MM.1S (cell line): ENCODE measurements at regions not wholly inside any gene's neighbourhood (a gene's known extent, or its start where the extent isn't known, plus 50 kb on each side); places are given as distances from the start of the nearest gene placed in this dataset.

Experiments
- DNase-seq: peaks from one replicate; pipeline ENCODE4 v3.0.0-alpha.2; 2015
- H2AFZ ChIP-seq: fragments of 300-600 bp; sonication (generic); 2 replicates; pipeline ENCODE4 v1.6.0; 2016; ENCODE audit warnings: antibody characterized with exemption, low read length
- H3F3A ChIP-seq: fragments of 300-600 bp; sonication (generic); 2 replicates; pipeline ENCODE4 v1.6.1; 2016; ENCODE audit warnings: mild to moderate bottlenecking, antibody characterized with exemption, low read length, moderate library complexity, mixed read lengths; ENCODE audit not compliant: insufficient read depth
- H3K27ac ChIP-seq: fragments of 300-600 bp; sonication (generic); 2 replicates; pipeline ENCODE4 v1.5.1; 2016; ENCODE audit warnings: mild to moderate bottlenecking, low read length
- H3K27me3 ChIP-seq: fragments of 300-600 bp; sonication (generic); replicated peaks from 2 replicates; pipeline ENCODE4 v1.6.0; 2016; ENCODE audit warnings: low read length; ENCODE audit not compliant: insufficient read depth
- H3K36me3 ChIP-seq: fragments of 300-600 bp; sonication (generic); replicated peaks from 2 replicates; pipeline ENCODE4 v1.6.1; 2016; ENCODE audit warnings: mild to moderate bottlenecking, low read length, mixed read lengths; ENCODE audit not compliant: insufficient read depth
- H3K4me1 ChIP-seq: fragments of 300-600 bp; sonication (generic); 2 replicates; pipeline ENCODE4 v1.6.1; 2016; ENCODE audit warnings: low read length, mixed read lengths
- H3K4me2 ChIP-seq: fragments of 300-600 bp; sonication (generic); 2 replicates; pipeline ENCODE4 v1.6.0; 2016; ENCODE audit warnings: low read depth, low read length
- H3K4me3 ChIP-seq: fragments of 300-600 bp; sonication (generic); 2 replicates; pipeline ENCODE4 v1.5.1; 2016; ENCODE audit warnings: low read length, mixed read lengths
- H3K79me2 ChIP-seq: fragments of 300-600 bp; sonication (generic); 2 replicates; pipeline ENCODE4 v1.6.1; 2016; ENCODE audit warnings: mixed run types, low read length, mixed read lengths
- H3K9ac ChIP-seq: fragments of 300-600 bp; sonication (generic); 2 replicates; pipeline ENCODE4 v1.6.1; 2016; ENCODE audit warnings: low read length, mixed read lengths
- H3K9me2 ChIP-seq: fragments of 300-600 bp; sonication (generic); replicated peaks from 2 replicates; pipeline ENCODE4 v1.6.1; 2016; ENCODE audit warnings: mild to moderate bottlenecking, low read length, mixed read lengths; ENCODE audit not compliant: insufficient read depth
- H3K9me3 ChIP-seq: fragments of 300-600 bp; sonication (generic); replicated peaks from 2 replicates; pipeline ENCODE4 v1.6.1; 2016; ENCODE audit warnings: mild to moderate bottlenecking, low read length, mixed read lengths; ENCODE audit not compliant: insufficient read depth
- H4K20me1 ChIP-seq: fragments of 300-600 bp; sonication (generic); 2 replicates; pipeline ENCODE4 v1.6.1; 2016; ENCODE audit warnings: mild to moderate bottlenecking, low read length, moderate library complexity, mixed read lengths; ENCODE audit not compliant: insufficient read depth
- CTCF ChIP-seq: fragments of 300-600 bp; sonication (generic); IDR thresholded peaks from 2 replicates; pipeline ENCODE4 v1.5.1; 2016; ENCODE audit warnings: antibody characterized with exemption, low read length, mixed read lengths
- EZH2 ChIP-seq: fragments of 300-600 bp; sonication (generic); optimal IDR thresholded peaks from 2 replicates; pipeline ENCODE3; 2017; ENCODE audit warnings: low read depth, mild to moderate bottlenecking, antibody characterized with exemption, low read length, mixed read lengths
- EZH2phosphoT487 ChIP-seq: fragments of 300-600 bp; sonication (generic); IDR thresholded peaks from 2 replicates; pipeline ENCODE4 v1.6.1; 2018; ENCODE audit warnings: antibody characterized with exemption, low read length

- Histone ChIP-seq H3K4me1 (no peaks in the 10 kb centered on the region), H2AFZ (no peak overlapping the region), H4K20me1 (no peaks in the 10 kb centered on the region; the same call in 1 of the 2 replicates), H3K27me3 (no peaks in the 10 kb centered on the region), H3K9me3 (no peaks in the 10 kb centered on the region), H3K36me3 (no peaks in the 10 kb centered on the region), H3K9me2 (no peaks in the 10 kb centered on the region), H3F3A (no peaks in the 10 kb centered on the region), H3K9ac (no peak overlapping the region), H3K4me2 (no peak overlapping the region), H3K4me3 (no peak overlapping the region), H3K79me2 (no peaks in the 10 kb centered on the region), H3K27ac (no peak overlapping the region)
- DNase-seq: no peak
- no peak for TF ChIP-seq CTCF
- TF ChIP-seq EZH2phosphoT487: no peak
- no peak for TF ChIP-seq EZH2
These were observed 218.2 kb upstream of the NAALADL2 start for GRCh38 chr3:174640932-174641331.

- Histone ChIP-seq H3K4me1 (no peaks in the 10 kb centered on the region), H3K4me3 (no peak overlapping the region), H3K27ac (no peak overlapping the region), H3K79me2 (no peaks in the 10 kb centered on the region), H3K9ac (no peak overlapping the region), H3K9me3 (no peaks in the 10 kb centered on the region), H3K4me2 (no peak overlapping the region), H4K20me1 (no peaks in the 10 kb centered on the region), H2AFZ (no peak overlapping the region), H3K36me3 (no peaks in the 10 kb centered on the region), H3K27me3 (no peaks in the 10 kb centered on the region), H3F3A (no peaks in the 10 kb centered on the region), H3K9me2 (no peaks in the 10 kb centered on the region)
- TF ChIP-seq EZH2phosphoT487: no peak
- DNase-seq: no peak
These were observed 214.8 kb upstream of the NAALADL2 start for GRCh38 chr3:174644287-174644686.

GRCh38 chr3:174651951-174652350, 207.2 kb upstream of the NAALADL2 start:
- H3K27me3 ChIP-seq: no peaks in the 10 kb centered on the region
- no peak overlapping the region for H3K9ac ChIP-seq
- H3K9me2 ChIP-seq: no peaks in the 10 kb centered on the region
- H3K9me3 ChIP-seq: no peaks in the 10 kb centered on the region
- no peaks in the 10 kb centered on the region for H3F3A ChIP-seq
- no peak for DNase-seq
- no peak overlapping the region for H3K4me2 ChIP-seq
- H3K4me3 ChIP-seq: no peak overlapping the region
- H3K36me3 ChIP-seq: no peaks in the 10 kb centered on the region
- TF ChIP-seq CTCF (no peak), EZH2phosphoT487 (no peak), EZH2 (no peak)
- H4K20me1 ChIP-seq: no peaks in the 10 kb centered on the region
- H2AFZ ChIP-seq: no peak overlapping the region
- H3K4me1 ChIP-seq: no peaks in the 10 kb centered on the region
- H3K79me2 ChIP-seq: no peaks in the 10 kb centered on the region
- H3K27ac ChIP-seq: no peak overlapping the region

- Histone ChIP-seq H3K27me3 (no peaks in the 10 kb centered on the region), H2AFZ (no peak overlapping the region), H3K36me3 (no peaks in the 10 kb centered on the region), H3K9me2 (no peaks in the 10 kb centered on the region), H3K9me3 (no peaks in the 10 kb centered on the region), H3K9ac (no peak overlapping the region), H3K4me2 (no peak overlapping the region), H3K4me3 (no peak overlapping the region), H4K20me1 (no peaks in the 10 kb centered on the region), H3K27ac (no peak overlapping the region), H3K79me2 (no peaks in the 10 kb centered on the region), H3F3A (no peaks in the 10 kb centered on the region), H3K4me1 (no peaks in the 10 kb centered on the region)
- no peak for DNase-seq
- TF ChIP-seq EZH2phosphoT487 (no peak), EZH2 (no peak), CTCF (no peak)
These were observed 199.6 kb upstream of the NAALADL2 start for GRCh38 chr3:174659511-174659910.
